T47D (cell line): ENCODE measurements at regions not wholly inside any gene's neighbourhood (a gene's known extent, or its start where the extent isn't known, plus 50 kb on each side); places are given as distances from the start of the nearest gene placed in this dataset.
A peak's percentile ranks its signal among the peaks of the same experiment; 100 is the strongest.

Source experiments
- DNase-seq, 2 experiments: peaks; one replicate each; pipeline versions ENCODE4 v3.0.0 to v3.0.0-alpha.2; 2011 to 2012; ENCODE audit warnings: low read depth in 1 of 2, low spot score in 1 of 2
- JUND ChIP-seq: IDR thresholded peaks from 2 replicates; pipeline ENCODE4 v1.6.1; 2012; ENCODE audit warnings: low read depth
- in situ Hi-C: cut with HindIII; loops from 2 replicates; pipeline ENCODE4 v1.10.0; 2016; ENCODE audit warnings: low sequenced_read_pairs, low pct_unique_long_range_greater_than_20kb

DNA sequence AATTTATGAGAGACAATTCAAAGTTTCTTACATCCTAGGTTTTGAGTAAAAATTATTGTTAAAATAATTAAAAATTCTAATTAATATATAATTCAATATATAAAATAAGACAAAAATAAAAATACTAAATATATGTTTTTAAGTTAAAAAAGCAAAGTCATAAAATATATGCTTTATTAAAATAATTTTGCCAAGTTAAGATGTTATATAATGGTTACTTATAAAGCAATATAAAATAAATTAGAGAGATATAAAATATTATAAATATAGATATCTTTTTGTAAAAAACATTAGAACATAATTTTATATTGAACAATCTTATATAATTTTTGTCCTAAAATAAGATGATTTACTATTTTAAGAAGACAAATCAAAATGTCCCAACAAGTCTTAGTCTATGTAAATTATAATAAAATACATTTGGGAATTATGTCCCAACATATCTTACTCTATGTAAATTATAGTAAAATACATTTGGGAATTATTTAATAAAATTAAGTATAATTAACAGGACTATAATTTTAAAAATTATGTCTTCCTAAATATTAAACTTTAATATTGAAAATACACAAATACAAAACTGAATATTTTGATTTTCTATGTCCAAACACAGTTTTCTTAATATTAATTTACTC lies 67.7 kb upstream of the TOP3B start:
- DNase-seq, result no peak
- no peak for TF ChIP-seq JUND
- in situ Hi-C loops, result no loop called here

DNA sequence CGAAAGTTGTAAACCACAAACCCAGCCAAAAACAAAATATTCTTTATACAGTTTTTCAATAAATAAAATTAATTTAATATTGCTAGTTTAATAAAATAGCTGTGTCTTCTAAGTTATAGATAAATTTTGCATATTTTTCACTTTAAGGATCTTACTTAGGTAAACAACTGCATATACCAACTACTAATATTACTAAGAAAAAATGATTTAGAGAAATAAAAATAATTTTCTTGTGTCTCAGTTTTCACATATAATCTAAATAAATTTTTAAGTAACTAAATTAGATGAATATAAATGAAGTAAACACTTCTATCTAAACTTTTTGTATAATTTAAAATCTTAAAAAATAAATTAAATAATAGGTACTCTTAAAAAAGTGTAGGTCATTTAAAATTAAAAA lies 67.1 kb upstream of the TOP3B start:
- TF ChIP-seq JUND, result no peak
- in situ Hi-C loops, result no loop called here
- DNase-seq, result no peak

DNA sequence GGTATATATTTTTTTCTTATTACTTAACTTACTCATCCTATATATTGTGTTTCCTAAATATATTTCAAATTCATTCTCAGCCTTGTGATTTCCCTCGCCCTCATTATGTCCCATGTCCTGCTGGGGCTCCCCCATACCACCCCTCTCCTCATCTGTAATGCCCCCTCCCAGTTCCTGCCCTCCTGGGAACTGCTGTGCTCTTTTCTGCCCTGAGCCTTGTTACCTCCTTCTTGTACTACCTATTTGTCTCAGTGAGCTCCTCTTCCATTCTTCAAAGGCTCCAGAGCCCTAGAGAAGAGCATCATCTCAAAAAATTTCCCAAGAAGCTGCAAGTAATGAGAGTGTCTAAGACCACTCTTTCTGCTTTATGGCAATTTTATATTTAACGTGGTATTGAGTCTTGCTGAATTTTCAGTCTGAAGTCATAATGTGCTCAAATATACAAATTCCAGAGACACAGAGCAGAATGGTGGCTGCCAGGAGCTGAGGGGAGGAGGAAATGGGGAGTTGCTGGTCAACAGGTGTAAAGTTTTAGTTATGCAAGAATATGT lies 66.5 kb upstream of the TOP3B start:
- in situ Hi-C loops, result no loop called here
- no peak for DNase-seq
- TF ChIP-seq JUND, result no peak

DNA sequence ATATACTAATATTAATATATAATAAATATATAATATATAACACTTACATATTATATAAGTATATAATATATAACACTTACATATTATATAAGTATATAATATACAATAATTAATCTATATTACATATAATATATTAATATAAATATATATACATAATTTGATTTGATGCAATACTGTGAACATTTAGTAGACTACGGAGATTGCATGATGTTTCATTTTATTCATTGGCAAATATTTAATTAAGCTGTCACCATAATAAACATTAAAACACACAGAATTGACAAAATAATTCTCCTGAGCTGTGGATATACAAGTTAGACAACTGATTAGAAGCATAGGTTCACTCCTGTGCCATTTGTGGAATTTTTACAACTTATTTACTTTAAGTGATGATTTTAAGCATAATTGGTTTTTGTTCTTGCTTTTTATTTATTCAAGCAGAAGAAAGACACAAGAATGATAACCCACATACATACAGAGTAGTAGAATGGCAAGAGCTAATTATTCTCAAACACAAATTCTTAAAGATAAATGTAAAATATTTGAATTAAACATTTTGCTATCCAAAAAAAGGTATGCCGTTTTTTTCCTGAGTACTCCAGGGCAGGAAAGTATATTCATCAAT lies 65.8 kb upstream of the TOP3B start:
- in situ Hi-C loops, result no loop called here
- TF ChIP-seq JUND, result no peak
- no peak for DNase-seq

DNA sequence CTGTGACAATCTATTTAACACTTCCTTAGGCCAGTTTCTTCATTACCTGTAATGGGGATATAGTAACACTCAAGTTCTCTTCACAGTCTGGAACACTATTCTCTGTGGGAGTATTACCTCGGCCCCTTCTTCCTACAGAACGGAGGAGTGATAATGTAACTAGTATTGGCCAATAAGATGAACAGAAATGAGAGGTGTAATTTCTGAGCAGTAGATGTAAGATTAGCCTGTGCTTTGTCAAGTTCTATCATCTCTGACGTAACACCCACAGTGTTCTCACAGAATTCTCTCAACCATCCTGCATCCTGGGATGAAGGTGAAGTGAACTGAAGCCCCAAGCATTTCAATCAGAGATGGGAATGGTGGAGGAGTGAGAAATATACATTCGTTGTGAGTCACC lies 65.2 kb upstream of the TOP3B start:
- TF ChIP-seq JUND, result no peak
- in situ Hi-C loops, result no loop called here
- no peak for DNase-seq

DNA sequence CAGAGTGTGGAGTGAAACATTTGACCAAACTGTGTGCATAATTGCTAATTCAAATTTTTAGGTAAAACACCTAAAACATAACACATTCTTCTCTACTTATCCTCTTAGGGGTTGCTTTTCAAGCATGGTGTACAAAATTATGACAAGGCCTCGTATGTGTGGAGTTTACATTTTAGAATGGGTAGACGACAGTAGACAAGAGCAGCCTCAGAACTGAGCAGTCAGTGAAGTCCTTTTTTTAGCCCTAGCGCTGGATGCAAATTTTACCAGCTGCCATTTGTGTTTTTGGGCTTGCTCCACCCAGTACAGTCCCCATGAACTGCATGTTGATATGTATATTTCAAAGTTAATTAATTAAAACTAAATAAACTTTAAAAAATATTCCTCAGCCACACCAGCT lies 64.7 kb upstream of the TOP3B start:
- DNase-seq, result no peak
- TF ChIP-seq JUND, result no peak
- in situ Hi-C loops, result no loop called here

DNA sequence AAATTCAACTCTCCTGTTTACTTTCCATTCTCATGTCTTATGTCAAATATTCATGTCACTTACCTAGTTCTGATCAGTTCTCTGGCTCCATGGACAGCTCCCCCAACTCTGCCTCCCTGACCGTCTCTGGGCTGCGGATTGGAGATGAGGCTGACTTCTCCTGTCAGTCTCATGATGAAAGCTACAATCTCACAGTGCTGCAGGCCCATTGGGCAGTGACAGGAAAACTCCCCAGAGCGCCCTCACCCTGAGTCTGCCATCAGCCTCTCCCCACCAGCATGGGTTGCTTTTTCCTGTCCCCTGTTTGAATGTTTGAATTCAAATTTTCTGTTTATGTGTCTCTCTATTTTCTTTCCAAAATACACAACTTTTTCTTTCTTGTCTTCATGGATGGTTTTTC lies 63.8 kb upstream of the TOP3B start:
- no peak for TF ChIP-seq JUND
- in situ Hi-C loops, result no loop called here
- DNase-seq, result no peak

DNA sequence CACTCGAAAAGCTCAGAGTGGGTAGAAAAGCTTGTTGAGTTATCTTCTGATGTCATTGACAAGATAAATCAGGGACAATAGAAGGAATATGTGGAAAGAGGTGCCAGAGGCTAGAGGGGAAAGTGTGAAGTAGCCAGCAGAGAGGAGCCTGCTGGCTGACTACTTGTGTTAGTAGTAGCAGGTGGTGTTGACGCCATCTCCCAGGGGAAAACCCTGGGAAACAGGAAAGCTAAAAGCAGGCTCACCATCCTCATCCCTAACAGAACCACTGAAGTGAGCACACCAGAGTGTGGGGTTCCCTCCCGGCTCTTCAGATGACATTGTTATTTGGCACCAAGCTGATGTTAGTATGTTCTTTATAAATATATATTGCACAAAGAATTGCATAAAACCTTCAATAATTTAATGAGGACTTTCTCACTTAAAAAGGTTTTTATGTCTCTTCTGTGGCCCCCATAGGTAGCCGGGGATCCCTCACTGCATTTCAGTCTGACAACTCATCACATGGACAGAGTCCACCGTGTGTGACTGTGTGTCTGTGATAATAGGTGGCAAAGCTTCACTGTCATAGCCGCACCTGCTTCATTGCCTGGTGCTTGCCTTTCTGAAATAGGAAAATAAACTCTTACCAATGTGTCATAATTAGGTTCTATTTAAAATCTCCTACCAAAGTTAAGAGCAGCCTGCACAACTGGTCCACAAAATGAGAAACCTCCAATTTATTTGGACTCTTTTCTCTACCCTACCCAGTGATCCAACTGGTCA lies 63.2 kb upstream of the TOP3B start:
- no peak for TF ChIP-seq JUND
- in situ Hi-C loops, result no loop called here
- no peak for DNase-seq

DNA sequence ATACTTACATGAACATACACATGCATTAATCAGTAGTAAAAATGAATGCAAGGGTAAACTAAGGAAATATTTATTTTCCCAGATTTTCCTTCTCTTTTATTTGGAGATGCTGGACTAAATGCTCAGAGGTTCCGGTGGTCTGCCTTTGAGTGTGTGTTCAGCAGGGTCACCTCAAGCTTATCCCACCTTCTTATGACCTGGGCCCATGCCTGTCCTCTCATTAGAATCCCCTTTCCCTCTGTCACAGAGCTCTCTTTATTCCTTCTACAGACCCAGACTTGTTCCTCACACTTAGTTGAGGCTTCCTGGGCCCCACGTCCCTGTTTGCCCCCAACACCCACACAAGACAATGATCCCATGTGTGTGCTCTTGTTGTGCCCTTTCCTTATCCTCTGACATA lies 61.6 kb upstream of the TOP3B start:
- in situ Hi-C loops, result no loop called here
- no peak for TF ChIP-seq JUND
- DNase-seq, result no peak

DNA sequence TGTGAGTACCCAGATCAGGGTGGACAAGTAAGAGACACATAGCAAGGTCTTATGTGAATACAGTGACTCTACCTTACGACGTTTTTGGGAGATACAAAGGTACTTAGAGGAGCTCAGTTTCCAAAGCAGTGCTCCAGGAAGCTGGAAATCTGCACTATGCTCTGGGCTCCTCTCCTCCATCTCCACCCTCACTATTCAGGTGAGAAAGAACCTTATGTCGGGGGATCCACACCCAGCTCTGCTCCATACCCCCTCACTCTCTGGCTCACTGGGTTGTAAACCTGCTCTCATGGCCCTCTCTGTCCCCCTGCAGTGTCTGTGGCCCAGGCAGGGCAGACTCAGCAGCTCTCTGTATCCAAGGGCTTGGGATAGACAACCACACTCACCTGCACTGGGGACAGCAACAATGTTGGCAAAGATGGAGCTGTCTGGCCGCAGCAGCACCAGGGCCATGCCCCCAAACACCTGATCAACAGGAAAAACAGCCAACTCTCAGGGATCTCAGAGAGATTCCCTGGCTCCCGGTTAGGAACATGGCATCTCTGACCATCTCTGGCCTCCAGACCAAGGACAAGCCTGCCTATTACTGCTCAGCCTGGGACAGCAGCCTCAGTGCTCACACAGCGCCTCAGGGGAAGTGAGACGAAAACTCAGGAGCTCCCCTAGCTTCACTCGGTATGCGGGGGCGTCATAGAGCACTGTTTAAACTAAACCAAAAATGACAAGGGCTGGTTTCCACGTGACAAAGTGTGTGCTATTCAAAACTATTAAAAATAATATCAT lies 60.9 kb upstream of the TOP3B start:
- TF ChIP-seq JUND, result no peak
- DNase-seq, result peak in 1 of 2 experiments; percentile 2
- in situ Hi-C loops, result no loop called here

DNA sequence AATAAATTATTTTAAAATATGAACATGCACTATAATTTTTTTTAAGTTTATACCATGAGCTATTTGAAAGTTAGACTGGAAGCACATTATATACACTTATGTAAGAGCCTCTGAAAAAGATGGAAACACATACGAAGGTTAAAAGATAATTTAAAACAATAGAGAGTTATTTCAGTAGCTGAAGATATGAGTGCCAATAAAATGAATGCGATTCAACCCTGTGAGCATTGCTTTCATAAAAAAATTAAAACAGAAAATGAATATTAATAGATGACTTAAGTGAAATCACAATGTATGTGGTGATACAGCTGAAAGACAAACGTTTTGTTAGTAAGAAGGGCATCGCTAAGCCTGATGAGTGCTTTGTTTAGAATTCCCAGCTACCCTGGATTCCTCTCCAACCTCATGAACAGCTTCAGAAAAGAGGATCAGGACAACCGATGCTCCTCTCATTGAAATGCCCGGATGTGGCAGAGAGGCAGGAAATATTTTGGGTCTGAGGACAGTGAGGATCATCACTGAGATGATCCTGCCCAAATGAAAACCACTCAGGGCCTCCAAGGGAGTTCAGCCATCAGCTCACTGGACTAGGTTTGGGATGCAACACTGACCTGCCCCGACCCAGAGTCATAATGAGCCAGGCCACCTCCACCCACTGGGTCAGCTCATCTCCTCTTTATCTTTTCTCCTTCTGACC lies 60.2 kb upstream of the TOP3B start:
- in situ Hi-C loops, result no loop called here

DNA sequence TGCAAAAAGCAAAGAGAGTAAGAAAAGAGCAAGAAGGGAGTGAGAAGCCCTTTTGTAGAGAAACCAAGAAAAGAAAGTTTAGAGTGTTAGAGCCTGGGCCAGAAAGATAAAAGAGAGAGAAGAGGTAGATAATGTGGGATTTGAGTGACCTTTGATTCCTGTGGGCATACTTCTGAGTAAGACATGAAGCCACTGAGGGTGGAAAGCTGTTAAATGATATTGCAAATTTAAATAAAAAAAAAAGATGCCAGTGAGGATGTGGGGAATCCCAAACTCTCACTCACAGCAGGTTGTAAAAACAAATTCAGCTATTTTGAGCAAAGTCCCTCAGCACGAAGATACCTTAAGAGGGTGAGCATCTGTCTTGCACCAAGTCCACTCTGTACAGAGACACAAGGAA lies 59.4 kb upstream of the TOP3B start:
- DNase-seq, result no peak
- no peak for TF ChIP-seq JUND
- in situ Hi-C loops, result no loop called here

More for the DNA sequence above, 60.2 kb upstream of the TOP3B start:
- no peak for TF ChIP-seq JUND
- DNase-seq, result no peak

DNA sequence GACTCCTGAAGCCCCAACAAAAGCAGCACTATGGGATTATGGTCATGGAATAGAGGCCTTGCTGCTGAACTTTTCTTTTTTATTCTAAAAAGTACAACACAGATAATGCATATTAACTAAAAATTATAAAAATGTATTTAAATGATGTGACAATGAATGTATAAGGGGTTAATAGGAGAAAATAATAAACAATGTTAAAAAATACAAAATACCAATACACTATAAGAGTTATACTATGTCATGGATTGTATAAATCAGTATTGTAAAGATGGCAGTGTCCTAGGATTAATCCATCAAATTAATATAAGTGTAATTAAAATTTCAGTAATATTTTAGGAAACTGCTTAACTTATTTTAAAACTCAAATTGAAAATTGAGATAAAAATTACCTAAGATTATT lies 58.3 kb upstream of the TOP3B start:
- DNase-seq, result no peak
- TF ChIP-seq JUND, result no peak
- in situ Hi-C loops, result no loop called here
